ENCODE measurements at regions not wholly inside any gene's neighbourhood (a gene's known extent, or its start where the extent isn't known, plus 50 kb on each side); places are given as distances from the start of the nearest gene placed in this dataset.
"Not testable (repeated sequence)": the region's sequence is repeated elsewhere in the genome, so short reads cannot be mapped to it uniquely, and the experiment has no call there.

GRCh38 chr21:13921455-13921854 lies 289.3 kb downstream of the LIPI start:
- TF ChIP-seq POLR2AphosphoS5 (IDR thresholded peaks at IDR 0.05; ENCODE audit: low read depth, low read length); POLR2A (IDR thresholded peaks at IDR 0.05; ENCODE audit: low read depth, low read length); TAF1 (IDR thresholded peaks at IDR 0.05; ENCODE audit: borderline replicate concordance, low read depth, low read length): not testable (repeated sequence)
